ENCODE measurements at regions not wholly inside any gene's neighbourhood (a gene's known extent, or its start where the extent isn't known, plus 50 kb on each side); places are given as distances from the start of the nearest gene placed in this dataset.

DNA sequence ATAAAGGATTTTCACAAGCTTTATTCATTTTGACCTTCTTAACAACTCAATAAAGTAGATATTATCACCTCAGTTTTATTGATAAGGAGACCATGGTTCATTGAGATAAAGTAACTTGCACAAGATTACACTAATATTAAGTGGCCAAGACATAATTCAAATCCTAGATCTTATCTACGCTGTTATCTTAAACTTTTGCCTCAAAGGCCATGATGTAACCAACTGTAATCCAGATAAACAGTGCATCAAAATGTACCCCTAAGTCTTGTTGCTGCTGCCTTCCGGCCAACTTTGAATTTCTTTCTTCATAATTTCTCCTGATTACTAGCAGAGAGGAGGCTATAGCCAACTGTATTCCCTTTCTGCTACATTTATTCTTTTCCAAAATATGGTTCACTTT, 1094.8 kb upstream of the PIK3C3 start:
- Histone ChIP-seq H2AFZ (ENCODE audit: low read length) (no peak overlapping the region), H3K27me3 (ENCODE audit: insufficient read depth, low read length) (no peaks in the 10 kb centered on the region), H3K4me2 (ENCODE audit: low read length) (no peak overlapping the region), H3K4me3 (ENCODE audit: low read depth, low read length, poor library complexity, severe bottlenecking) (no peak overlapping the region), H3K27ac (ENCODE audit: low read depth, low read length, poor library complexity, severe bottlenecking) (no peak overlapping the region), H3K79me2 (ENCODE audit: insufficient read depth, low read length) (no peaks in the 10 kb centered on the region), H3K36me3 (ENCODE audit: insufficient read depth, low read length) (no peaks in the 10 kb centered on the region), H3K9me3 (ENCODE audit: low read length) (no peaks in the 10 kb centered on the region), H3K4me1 (ENCODE audit: insufficient read depth, low read length, severe bottlenecking) (no peaks in the 10 kb centered on the region), H3K9ac (ENCODE audit: low read length) (no peak overlapping the region), H3K9me2 (ENCODE audit: low read depth, low read length) (no peaks in the 10 kb centered on the region), H3F3A (ENCODE audit: insufficient read depth, low read length) (no peaks in the 10 kb centered on the region), H4K20me1 (ENCODE audit: insufficient read depth, low read length) (no peaks in the 10 kb centered on the region)
- TF ChIP-seq, protein P1, sequence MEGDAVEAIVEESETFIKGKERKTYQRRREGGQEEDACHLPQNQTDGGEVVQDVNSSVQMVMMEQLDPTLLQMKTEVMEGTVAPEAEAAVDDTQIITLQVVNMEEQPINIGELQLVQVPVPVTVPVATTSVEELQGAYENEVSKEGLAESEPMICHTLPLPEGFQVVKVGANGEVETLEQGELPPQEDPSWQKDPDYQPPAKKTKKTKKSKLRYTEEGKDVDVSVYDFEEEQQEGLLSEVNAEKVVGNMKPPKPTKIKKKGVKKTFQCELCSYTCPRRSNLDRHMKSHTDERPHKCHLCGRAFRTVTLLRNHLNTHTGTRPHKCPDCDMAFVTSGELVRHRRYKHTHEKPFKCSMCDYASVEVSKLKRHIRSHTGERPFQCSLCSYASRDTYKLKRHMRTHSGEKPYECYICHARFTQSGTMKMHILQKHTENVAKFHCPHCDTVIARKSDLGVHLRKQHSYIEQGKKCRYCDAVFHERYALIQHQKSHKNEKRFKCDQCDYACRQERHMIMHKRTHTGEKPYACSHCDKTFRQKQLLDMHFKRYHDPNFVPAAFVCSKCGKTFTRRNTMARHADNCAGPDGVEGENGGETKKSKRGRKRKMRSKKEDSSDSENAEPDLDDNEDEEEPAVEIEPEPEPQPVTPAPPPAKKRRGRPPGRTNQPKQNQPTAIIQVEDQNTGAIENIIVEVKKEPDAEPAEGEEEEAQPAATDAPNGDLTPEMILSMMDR (IDR thresholded peaks at IDR 0.05; ENCODE audit: low read length): no peak
- TF ChIP-seq EZH2 (IDR thresholded peaks at IDR 0.05; ENCODE audit: borderline replicate concordance, low read length): no peak

DNA sequence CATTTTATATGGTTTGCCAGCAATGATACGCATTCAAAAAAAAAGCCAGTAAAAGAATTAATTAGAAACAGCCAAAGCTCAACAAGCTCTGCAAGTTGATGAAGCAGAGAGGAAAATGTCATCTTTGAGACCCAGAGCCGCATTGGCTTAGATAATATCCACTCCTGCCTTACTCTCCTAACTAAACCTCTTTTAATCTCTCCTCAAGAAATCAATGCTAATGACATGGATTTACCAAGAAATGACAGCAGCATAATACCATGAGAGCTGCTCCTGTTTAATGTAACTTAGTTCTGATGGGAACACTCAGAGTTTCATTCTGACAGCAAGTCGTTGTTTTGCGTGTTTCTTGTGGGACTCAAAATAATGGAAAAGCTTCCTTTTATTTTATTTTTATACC, 1099.4 kb upstream of the PIK3C3 start:
- Histone ChIP-seq H3K27ac (ENCODE audit: low read depth, low read length, poor library complexity, severe bottlenecking) (no peak overlapping the region), H3K36me3 (ENCODE audit: insufficient read depth, low read length) (no peaks in the 10 kb centered on the region), H2AFZ (ENCODE audit: low read length) (no peak overlapping the region)

DNA sequence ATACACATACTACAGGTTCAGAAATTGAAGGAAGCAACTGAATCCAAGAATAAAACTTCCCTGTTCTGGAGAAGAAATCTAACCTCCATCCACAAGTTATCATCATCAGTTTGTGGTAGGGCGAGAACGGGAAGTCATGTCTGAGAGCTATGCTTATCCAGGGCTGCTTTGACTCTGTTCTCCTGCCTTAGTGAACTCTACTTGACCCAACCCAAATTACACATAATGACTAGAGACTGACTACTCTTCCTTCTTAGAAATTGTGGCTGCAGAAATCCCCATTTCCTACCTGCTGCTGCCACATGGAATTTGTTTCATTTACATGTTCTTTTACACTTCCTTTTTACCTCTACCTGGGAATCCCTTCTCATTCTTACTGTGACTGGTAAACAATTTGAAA, 1102.6 kb upstream of the PIK3C3 start:
- Histone ChIP-seq H3K27me3 (ENCODE audit: insufficient read depth, low read length) (no peaks in the 10 kb centered on the region), H3K4me3 (ENCODE audit: low read depth, low read length, poor library complexity, severe bottlenecking) (no peak overlapping the region), H3K36me3 (ENCODE audit: insufficient read depth, low read length) (no peaks in the 10 kb centered on the region), H3K9ac (ENCODE audit: low read length) (no peak overlapping the region), H3F3A (ENCODE audit: insufficient read depth, low read length) (no peaks in the 10 kb centered on the region), H3K9me2 (ENCODE audit: low read depth, low read length) (no peaks in the 10 kb centered on the region), H2AFZ (ENCODE audit: low read length) (no peak overlapping the region), H3K4me2 (ENCODE audit: low read length) (no peak overlapping the region), H4K20me1 (ENCODE audit: insufficient read depth, low read length) (no peaks in the 10 kb centered on the region), H3K9me3 (ENCODE audit: low read length) (no peaks in the 10 kb centered on the region), H3K79me2 (ENCODE audit: insufficient read depth, low read length) (no peaks in the 10 kb centered on the region), H3K27ac (ENCODE audit: low read depth, low read length, poor library complexity, severe bottlenecking) (no peak overlapping the region), H3K4me1 (ENCODE audit: insufficient read depth, low read length, severe bottlenecking) (no peaks in the 10 kb centered on the region)
- no peak for TF ChIP-seq EZH2 (IDR thresholded peaks at IDR 0.05; ENCODE audit: borderline replicate concordance, low read length)
- TF ChIP-seq, protein P1 (IDR thresholded peaks at IDR 0.05; ENCODE audit: low read length): no peak

More for the DNA sequence above, 1099.4 kb upstream of the PIK3C3 start:
- Histone ChIP-seq H3K4me1 (ENCODE audit: insufficient read depth, low read length, severe bottlenecking) (no peaks in the 10 kb centered on the region), H3K4me3 (ENCODE audit: low read depth, low read length, poor library complexity, severe bottlenecking) (no peak overlapping the region), H3F3A (ENCODE audit: insufficient read depth, low read length) (no peaks in the 10 kb centered on the region), H3K4me2 (ENCODE audit: low read length) (no peak overlapping the region), H3K9me2 (ENCODE audit: low read depth, low read length) (no peaks in the 10 kb centered on the region), H3K27me3 (ENCODE audit: insufficient read depth, low read length) (no peaks in the 10 kb centered on the region), H3K9me3 (ENCODE audit: low read length) (no peaks in the 10 kb centered on the region), H3K79me2 (ENCODE audit: insufficient read depth, low read length) (no peaks in the 10 kb centered on the region), H3K9ac (ENCODE audit: low read length) (no peak overlapping the region), H4K20me1 (ENCODE audit: insufficient read depth, low read length) (no peaks in the 10 kb centered on the region)
- no peak for TF ChIP-seq EZH2 (IDR thresholded peaks at IDR 0.05; ENCODE audit: borderline replicate concordance, low read length)
- TF ChIP-seq, protein P1 (IDR thresholded peaks at IDR 0.05; ENCODE audit: low read length): no peak
